SW480 (cell line): ENCODE measurements at regions not wholly inside any gene's neighbourhood (a gene's known extent, or its start where the extent isn't known, plus 50 kb on each side); places are given as distances from the start of the nearest gene placed in this dataset.

ENCODE experiments used
- DNase-seq: peaks from one replicate; pipeline ENCODE4 v3.0.0-alpha.2; 2016; ENCODE audit warnings: low spot score

DNA sequence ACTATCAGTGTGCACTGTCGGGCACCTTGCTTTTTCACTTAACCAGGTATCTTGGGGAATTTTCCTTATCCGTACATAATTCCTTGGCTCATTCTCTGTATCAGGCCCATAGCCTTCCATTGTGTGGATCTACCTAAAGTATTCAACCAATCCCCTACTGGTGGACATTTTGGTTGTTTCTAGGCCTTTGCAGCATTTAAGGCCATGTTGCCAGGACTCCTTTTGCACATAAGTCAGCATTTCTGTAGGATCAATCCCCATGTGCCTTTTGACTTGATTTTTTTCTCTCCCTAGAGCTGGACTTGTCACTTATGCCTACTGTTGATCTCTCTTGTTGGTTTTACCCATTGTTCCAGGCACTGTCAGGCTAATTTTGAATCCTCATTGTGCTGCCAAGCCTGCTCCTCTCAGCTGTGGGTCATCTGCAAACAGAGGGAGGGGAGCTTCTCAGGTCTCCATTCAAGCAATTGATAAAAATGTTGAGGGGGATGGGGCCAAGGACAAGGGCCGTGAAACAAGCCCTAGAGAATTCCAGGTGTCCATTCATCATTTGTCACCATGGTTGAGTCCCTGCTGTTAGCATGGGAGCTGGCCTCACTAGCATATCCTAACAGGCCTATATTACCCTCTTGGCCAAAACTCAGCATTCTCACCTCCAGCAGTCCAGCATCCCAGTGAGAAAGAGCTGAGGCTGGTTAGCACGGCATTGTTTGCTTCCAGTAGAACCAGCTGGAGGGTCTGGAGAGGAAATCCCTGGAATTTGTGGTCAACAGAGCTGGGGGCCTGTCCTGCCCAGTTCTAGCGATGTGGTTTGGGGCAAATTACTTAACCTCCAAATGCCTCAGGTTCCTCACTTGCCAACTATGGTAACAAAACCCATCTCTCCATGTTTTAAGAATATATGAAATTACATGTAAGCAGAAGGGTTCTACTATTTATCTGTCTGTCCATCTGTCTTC, 178.4 kb downstream of the MRPL14 start:
- DNase-seq, result no peak

DNA sequence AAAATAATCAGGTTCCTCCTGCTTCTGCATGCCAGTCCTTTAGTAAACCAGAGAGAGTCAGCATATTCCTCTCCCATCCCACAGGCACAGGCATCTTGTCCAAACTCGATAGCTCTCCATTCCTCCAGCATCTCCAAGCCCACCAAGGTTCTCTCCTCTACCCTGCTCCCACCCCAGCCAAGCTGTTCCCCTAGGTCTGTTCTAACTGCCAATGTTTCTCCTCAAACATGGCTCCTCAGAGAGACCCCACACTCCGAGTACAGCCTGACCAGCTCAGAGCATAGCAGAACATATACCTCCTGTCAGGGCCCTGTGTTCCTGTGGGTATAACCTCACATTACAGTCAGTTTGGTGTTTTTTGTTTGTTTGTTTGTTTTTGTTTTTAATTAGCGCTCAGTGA, 177.8 kb downstream of the VEGFA start:
- no peak for DNase-seq

DNA sequence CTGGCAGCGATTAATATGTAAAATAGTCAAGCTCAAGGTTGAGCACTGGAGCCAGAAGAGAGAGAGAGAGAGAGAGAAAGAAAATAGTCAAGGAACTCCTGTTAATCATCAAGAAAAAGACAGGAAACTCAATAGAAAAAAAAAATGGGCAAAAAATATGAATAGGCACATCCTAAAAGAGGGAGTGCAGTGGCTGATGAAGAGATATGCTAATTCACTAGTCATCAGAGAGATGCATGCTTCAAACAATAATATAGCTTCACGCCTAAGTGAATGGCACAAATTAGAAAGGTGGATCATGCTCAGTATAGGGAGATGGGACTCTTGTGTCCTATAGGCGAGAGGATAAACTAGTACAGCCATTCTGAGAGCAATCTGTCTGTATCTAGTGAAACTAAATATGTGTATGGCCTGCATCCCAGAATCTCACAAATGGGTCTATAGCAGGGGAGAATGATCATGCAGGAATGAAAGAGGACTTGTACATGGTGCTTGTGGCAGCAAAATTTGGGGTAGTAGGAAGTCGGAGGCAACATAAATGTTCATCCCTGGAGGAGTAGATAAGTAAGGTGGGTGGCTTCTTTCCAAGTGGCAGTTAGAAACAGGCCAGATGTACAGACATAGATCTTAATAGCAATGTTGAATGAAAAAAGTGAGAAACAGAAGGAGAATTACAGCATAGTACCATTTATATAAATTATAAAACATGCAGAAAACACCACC, 176.8 kb downstream of the VEGFA start:
- DNase-seq, result no peak

DNA sequence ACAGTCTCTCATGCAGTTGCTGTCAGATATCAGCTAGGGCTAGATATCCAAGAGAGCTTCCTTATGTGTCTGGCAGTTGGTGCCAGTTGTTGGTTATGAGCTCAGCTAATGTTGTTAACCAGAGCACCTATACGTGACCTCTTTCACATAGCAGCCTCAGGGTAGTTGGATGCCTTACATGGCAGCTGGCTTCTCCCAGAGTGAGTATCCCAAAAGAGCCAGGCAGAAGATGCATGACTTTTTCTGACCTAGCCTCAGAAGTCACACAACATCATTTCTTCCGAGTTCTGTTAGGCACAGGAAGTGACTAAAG, 175.7 kb downstream of the VEGFA start:
- no peak for DNase-seq

- no peak for DNase-seq
Measured at GRCh38 chr6:43944908-43945767, 175.1 kb downstream of the VEGFA start.

DNA sequence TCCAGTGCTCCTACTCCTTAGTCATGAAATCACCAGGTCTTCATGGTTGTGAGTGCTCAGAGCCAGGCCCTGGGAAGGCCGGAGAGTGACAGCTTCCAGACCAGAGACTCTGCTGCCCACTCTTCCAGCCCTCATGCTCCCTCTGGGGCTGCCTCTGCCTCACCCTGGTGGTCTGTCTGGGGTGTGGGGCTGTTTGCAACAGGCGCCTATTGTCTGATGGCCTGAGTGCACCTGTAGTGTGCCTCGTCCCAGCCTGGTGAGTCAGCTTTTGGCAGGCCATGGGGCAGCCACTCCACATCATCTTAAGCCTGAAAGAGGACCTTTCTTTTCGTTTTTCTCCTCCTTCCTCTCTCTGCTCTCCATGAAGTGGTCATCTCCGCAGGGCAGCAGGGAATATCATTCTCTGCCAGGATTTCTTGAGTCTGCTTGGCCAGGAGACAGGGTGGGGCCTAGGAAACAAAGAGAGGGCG, 173.8 kb downstream of the VEGFA start:
- no peak for DNase-seq

DNA sequence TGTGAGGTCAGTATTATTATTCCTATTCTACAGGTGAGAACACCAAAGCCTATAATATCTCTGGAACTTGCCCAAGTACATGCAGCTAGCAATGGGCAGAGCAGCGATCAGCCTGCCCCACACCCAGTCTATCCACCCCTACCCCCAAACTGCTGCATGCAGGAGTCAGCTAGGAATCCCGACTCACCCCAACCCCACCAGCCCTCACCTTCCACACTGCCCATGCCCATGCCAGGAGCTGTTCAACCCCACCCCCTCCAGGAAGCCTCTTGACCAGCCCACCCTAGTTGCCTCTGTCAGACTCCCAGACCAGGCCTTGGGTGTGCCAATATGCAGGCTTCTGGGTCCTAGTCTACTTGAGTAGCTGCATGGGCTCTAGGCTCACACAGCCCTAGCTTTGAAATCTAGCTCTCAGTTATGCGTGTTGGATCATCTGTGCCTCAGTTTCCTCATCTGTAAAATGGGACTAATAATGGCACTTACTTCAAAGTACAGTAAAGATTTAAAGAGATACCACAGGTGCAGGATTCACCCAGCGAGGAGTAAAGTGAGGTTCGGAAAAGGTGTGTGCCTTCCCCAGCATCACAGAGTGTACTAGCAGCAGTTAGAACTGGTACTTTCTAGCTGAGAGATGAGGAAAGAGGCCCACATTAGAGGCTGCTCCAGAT, 173.2 kb downstream of the VEGFA start:
- no peak for DNase-seq

- DNase-seq, result no peak
Measured at GRCh38 chr6:43942616-43943015, 172.6 kb downstream of the VEGFA start.

- DNase-seq, result no peak
Measured at GRCh38 chr6:43942011-43942442, 172.0 kb downstream of the VEGFA start.

- DNase-seq, result no peak
Measured at GRCh38 chr6:43941174-43941573, 171.2 kb downstream of the VEGFA start.

DNA sequence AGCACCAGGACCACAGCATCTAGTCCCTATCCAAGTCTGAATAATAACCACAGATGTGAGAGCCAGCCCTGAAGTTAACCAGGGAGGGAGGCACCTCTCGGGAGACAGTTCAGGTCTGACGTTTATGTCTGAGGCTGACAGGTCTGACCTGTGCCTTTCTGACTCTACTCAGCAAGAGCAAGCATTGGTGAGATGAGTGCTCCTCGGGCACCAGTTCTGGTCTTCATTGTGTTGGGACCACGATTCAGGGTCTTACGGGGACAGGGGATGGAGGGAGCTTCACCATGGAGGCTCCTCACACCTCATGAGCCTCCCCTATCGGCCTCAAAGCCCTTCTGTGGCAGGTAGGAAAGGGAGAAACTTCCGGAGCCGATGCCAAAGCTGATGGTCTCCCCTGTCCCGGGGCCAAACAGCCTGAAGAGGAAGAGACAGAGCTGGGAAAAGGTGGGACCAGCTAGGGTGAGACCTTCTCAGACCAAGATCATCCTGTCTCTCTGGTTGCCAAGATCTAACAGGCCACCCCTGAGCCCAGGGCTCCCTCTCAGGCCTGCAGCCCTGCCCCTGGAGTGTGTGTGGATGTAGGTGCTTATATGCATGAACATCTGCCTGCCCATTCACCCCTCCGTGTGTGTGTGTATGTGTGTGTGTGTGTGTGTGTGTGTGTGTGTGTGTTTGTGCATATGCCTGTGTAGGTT, 170.5 kb downstream of the VEGFA start:
- DNase-seq, result no peak

- DNase-seq, result no peak
Measured at GRCh38 chr6:43940071-43940392, 170.0 kb downstream of the VEGFA start.

- DNase-seq, result no peak
Measured at GRCh38 chr6:43939281-43940070, 169.5 kb downstream of the VEGFA start.

DNA sequence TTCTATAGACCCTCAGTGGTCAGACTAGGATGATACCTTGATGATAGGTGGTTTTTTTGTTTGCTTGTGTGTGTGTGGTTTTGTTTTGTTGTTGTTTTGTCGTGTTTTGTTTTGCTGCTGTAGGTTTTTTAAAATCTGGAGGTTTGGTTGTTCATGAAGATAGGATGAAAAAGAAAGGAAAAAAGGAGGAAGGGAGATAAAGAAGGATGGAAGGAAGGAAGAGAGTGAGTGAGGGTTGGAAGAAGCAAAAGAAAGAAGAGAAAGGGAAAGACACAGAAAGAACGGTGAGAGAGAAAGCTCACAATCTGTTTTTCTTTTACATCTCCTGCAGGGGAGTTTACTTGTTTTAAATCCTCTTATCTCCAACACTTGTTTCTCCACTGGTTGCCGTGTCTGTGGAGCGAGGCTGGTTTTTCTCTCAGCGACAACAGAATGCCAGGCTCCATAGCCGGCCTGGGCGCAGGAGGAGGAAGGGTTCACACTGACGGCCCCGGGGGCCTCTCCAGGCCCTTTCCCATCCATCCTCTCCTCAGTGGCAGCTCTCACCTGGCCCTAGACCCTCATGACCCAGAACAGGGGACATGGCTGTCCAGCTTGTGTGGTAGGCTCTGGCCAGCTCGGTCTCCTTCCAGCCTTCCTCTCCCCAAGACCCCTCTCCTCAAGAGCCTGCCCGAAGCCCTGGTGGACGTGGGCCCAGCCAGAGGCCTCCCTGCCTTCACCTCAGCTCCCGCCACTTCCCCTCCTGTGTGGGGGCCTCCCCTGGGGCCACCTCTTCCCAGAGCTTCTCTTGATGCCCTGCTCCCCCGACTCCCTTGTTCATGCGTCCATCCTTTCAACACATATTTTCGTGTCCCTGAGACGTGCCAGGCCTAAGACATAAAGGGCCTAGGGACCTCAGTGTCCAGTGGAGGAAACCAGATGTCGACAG, 168.4 kb downstream of the VEGFA start:
- no peak for DNase-seq

DNA sequence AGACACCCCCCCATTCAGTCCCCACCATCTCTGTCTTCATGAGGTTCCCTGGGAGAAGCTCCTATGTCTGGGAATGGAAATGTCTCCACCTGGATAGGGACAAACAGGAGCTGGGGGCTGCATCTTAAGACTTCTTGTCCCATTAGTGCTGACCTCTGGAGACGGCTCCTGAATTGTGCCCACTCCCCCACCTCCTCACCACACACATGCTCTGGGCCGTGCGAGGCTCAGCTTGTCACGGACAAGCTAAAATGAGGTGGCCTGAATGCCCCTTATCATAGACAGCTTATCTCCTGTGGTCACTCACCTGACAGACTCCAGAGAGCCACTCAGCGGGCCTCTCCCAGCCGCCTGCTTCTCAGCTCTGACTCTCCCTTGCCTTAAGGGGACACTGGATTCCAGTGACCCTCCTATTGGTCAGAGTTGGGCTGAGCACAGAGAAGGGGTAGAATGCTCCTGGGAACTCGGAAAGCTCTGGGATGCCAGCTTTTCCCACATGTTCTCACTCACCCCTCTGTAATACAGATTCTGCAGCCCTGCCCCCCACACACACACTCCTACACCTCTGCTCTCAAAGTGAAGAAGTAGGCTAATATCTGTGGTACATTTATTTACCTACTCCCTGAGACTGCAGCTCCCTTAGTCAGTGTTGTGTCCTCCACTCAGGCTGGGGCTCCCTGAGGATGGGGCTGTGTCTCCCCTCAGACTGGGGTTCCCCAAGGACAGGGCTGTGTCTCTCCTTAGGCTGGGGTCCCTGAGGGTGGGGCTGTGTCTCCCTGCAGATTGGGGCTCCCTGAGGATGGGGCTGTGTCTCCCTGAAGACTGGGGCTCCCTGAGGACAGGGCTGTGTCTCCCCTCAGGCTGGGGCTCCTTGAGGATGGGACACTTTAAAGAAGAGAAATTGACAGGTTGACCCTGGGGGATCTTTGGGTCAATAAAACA, 167.5 kb downstream of the VEGFA start:
- DNase-seq, result no peak

- no peak for DNase-seq
Measured at GRCh38 chr6:43936476-43936875, 166.5 kb downstream of the VEGFA start.

DNA sequence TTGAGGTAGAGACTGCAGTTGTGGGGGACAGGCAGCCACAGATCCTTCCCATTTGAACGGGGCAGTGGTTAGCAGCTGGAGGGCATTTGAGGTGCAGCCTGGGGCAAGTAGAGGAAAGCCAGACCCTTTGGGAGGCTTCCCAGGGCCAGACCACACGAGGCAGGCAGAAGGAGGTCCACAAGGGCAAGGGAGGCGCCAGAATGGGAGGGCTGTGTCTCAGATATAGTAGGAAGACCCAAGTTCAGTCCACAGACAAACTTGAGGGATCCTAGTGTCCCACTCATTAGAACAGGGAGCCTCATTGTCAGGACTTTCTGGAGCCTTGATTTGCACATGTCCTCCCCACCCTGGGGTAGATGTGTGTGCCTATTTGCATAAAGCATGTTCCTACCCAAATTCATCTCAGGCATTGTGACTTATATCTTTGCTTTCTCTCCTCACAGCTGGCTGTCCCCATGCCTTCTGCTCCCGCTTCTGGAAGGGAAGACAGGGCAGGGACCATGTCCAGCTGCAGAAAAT, 166.0 kb downstream of the VEGFA start:
- no peak for DNase-seq
